ENCODE measurements at regions not wholly inside any gene's neighbourhood (a gene's known extent, or its start where the extent isn't known, plus 50 kb on each side); places are given as distances from the start of the nearest gene placed in this dataset.

- Histone ChIP-seq H3K9ac (ENCODE audit: low read length) (no peak overlapping the region), H3K27me3 (ENCODE audit: control insufficient read depth, insufficient read depth, low read length) (no peaks in the 10 kb centered on the region), H3K4me3 (ENCODE audit: low read depth, low read length) (no peak overlapping the region), H3K9me3 (ENCODE audit: control insufficient read depth, insufficient read depth, low read depth, low read length) (no peaks in the 10 kb centered on the region), H3K36me3 (ENCODE audit: control insufficient read depth, insufficient read depth, low read length) (no peaks in the 10 kb centered on the region), H3K27ac (ENCODE audit: low read depth, low read length) (no peak overlapping the region), H3K4me1 (ENCODE audit: control insufficient read depth, insufficient read depth, low read length) (no peaks in the 10 kb centered on the region)
Observed at GRCh38 chr2:145484448-145485097, 964.7 kb upstream of the ZEB2 start.

DNA sequence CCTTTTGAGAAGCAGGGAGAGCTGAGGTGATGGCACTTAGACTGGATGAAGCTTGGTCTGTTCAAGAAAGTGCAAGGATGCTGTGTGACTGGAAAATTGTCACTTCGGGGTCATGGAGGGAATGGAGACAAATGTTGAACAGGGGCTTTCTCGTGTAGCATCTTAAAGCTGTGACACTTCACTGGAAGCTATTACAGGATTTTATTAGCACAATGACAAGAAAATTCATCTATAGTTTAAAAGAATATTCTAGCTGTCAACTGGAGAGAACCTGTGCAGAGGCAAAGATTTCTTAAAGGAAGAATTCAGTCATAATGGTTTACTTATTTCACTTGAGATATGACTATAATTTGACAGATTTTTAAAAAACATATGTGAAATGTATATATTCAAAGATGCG is 963.9 kb upstream of the ZEB2 start:
- Histone ChIP-seq H3K4me3 (ENCODE audit: low read depth, low read length) (no peak overlapping the region), H3K4me1 (ENCODE audit: control insufficient read depth, insufficient read depth, low read length) (no peaks in the 10 kb centered on the region), H3K27me3 (ENCODE audit: control insufficient read depth, insufficient read depth, low read length) (no peaks in the 10 kb centered on the region), H3K9me3 (ENCODE audit: control insufficient read depth, insufficient read depth, low read depth, low read length) (no peaks in the 10 kb centered on the region), H3K9ac (ENCODE audit: low read length) (no peak overlapping the region), H3K36me3 (ENCODE audit: control insufficient read depth, insufficient read depth, low read length) (no peaks in the 10 kb centered on the region), H3K27ac (ENCODE audit: low read depth, low read length) (no peak overlapping the region)

DNA sequence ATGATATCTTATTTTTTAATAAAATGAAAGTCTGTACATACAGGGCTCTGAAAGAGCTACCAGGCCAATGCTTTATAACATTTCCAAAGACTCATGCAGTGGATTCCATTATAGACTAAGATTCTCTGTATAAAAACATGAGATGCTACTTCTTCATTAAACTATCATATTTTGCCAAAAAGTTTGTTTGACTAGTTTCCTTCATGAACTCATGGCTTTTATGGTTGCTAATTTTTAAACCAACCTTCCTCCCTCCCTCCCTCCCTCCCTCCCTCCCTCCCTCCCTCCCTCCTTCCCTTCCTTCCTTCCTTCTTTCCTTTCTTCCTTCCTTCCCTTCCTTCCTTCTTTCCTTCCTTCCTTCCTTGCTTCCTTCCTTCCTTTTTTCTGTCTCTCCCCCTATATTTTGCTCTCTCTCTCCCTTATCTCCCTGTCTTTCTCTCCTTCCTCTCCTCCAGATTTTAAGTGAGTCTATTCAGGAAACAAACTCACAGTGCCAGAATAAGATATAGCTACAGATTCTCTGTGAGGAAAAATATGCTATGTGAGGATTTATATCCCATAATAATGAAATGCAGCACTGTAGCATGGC is 961.5 kb upstream of the ZEB2 start:
- no peaks in the 10 kb centered on the region for H3K36me3 ChIP-seq (ENCODE audit: control insufficient read depth, insufficient read depth, low read length)
- no peaks in the 10 kb centered on the region for H3K9me3 ChIP-seq (ENCODE audit: control insufficient read depth, insufficient read depth, low read depth, low read length)
- H3K4me3 ChIP-seq (ENCODE audit: low read depth, low read length) = no peak overlapping the region
- H3K27me3 ChIP-seq (ENCODE audit: control insufficient read depth, insufficient read depth, low read length) = no peaks in the 10 kb centered on the region
- H3K27ac ChIP-seq (ENCODE audit: low read depth, low read length) = no peak overlapping the region
- H3K9ac ChIP-seq (ENCODE audit: low read length) = no peak overlapping the region
- no peaks in the 10 kb centered on the region for H3K4me1 ChIP-seq (ENCODE audit: control insufficient read depth, insufficient read depth, low read length)

DNA sequence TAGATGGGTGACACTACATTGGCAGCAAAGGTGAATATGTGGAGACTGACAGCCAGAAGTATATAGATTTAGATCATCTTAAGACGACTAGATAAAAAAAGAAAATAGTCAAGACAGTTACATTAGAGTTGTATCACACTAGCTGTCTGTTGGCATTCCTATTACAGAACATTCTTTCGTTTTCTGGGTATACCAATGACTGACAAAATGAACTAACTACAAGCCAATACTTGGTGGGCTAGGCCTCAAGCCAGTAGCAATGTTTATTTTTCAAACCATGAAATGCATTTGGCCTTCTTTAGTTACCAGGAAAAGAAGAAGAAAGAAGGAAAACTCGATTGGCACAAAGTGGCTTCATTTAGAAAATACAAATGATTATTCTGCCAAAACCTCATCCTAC is 944.9 kb upstream of the ZEB2 start:
- Histone ChIP-seq H3K9me3 (ENCODE audit: control insufficient read depth, insufficient read depth, low read depth, low read length) (no peaks in the 10 kb centered on the region), H3K27me3 (ENCODE audit: control insufficient read depth, insufficient read depth, low read length) (no peaks in the 10 kb centered on the region), H3K27ac (ENCODE audit: low read depth, low read length) (no peak overlapping the region), H3K4me3 (ENCODE audit: low read depth, low read length) (no peak overlapping the region), H3K36me3 (ENCODE audit: control insufficient read depth, insufficient read depth, low read length) (no peaks in the 10 kb centered on the region), H3K4me1 (ENCODE audit: control insufficient read depth, insufficient read depth, low read length) (no peaks in the 10 kb centered on the region), H3K9ac (ENCODE audit: low read length) (no peak overlapping the region)

DNA sequence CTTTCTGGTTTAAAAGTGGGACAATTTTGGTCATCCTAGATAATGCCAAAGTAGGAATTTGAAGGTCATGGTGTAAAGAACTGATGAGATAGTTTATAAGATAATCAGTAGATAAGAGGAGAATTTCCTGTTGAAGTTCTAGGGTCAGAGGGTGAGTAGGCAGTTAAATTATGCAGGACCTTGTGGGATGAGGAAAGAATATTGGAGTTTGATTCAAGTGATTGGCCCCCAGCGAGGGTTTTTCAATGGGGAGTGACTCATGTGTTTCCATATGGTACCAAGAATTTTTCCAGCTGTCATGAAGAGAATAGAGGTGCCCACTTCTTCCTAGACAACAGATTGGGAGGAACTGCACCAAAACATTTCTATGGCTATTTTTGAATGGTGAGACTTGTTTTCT is 940.2 kb upstream of the ZEB2 start:
- H3K9me3 ChIP-seq (ENCODE audit: control insufficient read depth, insufficient read depth, low read depth, low read length) = no peaks in the 10 kb centered on the region
- H3K4me1 ChIP-seq (ENCODE audit: control insufficient read depth, insufficient read depth, low read length) = no peaks in the 10 kb centered on the region
- H3K27me3 ChIP-seq (ENCODE audit: control insufficient read depth, insufficient read depth, low read length) = no peaks in the 10 kb centered on the region
- H3K4me3 ChIP-seq (ENCODE audit: low read depth, low read length) = no peak overlapping the region
- no peak overlapping the region for H3K9ac ChIP-seq (ENCODE audit: low read length)
- H3K27ac ChIP-seq (ENCODE audit: low read depth, low read length) = no peak overlapping the region
- no peaks in the 10 kb centered on the region for H3K36me3 ChIP-seq (ENCODE audit: control insufficient read depth, insufficient read depth, low read length)

GRCh38 chr2:145431181-145431951 is 911.4 kb upstream of the ZEB2 start:
- Histone ChIP-seq H3K27ac (ENCODE audit: low read depth, low read length) (no peak overlapping the region), H3K36me3 (ENCODE audit: control insufficient read depth, insufficient read depth, low read length) (no peaks in the 10 kb centered on the region), H3K9me3 (ENCODE audit: control insufficient read depth, insufficient read depth, low read depth, low read length) (no peaks in the 10 kb centered on the region), H3K9ac (ENCODE audit: low read length) (no peak overlapping the region), H3K4me1 (ENCODE audit: control insufficient read depth, insufficient read depth, low read length) (peaks cover 5% of the 10 kb centered on the region), H3K27me3 (ENCODE audit: control insufficient read depth, insufficient read depth, low read length) (no peaks in the 10 kb centered on the region), H3K4me3 (ENCODE audit: low read depth, low read length) (no peak overlapping the region)

- Histone ChIP-seq H3K4me3 (ENCODE audit: low read depth, low read length) (no peak overlapping the region), H3K4me1 (ENCODE audit: control insufficient read depth, insufficient read depth, low read length) (no peaks in the 10 kb centered on the region), H3K27me3 (ENCODE audit: control insufficient read depth, insufficient read depth, low read length) (no peaks in the 10 kb centered on the region), H3K9me3 (ENCODE audit: control insufficient read depth, insufficient read depth, low read depth, low read length) (0 out of 2 replicates have a peak, but pooled peaks cover 6% of the 10 kb centered on the region), H3K27ac (ENCODE audit: low read depth, low read length) (no peak overlapping the region), H3K9ac (ENCODE audit: low read length) (no peak overlapping the region), H3K36me3 (ENCODE audit: control insufficient read depth, insufficient read depth, low read length) (no peaks in the 10 kb centered on the region)
Observed at GRCh38 chr2:145423809-145424208, 903.9 kb upstream of the ZEB2 start.

DNA sequence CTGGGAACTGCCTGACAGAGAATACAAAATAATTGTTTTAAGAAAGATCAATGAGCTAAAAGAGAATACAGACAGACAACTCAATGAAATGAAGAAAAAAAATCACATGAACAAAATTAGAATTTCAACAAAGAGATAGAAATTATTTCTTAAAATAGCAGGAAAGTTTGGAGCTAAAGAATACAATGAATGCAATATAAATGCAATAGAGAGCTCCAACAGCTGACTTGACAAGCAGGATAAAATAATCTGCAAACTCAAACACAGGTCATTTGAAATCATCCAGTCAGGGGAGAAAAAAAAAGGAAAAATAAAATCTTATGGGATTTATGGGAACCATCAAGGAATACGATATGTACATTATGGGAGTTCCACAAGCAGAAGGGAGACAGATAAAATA is 902.7 kb upstream of the ZEB2 start:
- H3K4me3 ChIP-seq (ENCODE audit: low read depth, low read length) = no peak overlapping the region
- H3K9ac ChIP-seq (ENCODE audit: low read length) = no peak overlapping the region
- no peaks in the 10 kb centered on the region for H3K27me3 ChIP-seq (ENCODE audit: control insufficient read depth, insufficient read depth, low read length)
- H3K4me1 ChIP-seq (ENCODE audit: control insufficient read depth, insufficient read depth, low read length) = no peaks in the 10 kb centered on the region
- H3K36me3 ChIP-seq (ENCODE audit: control insufficient read depth, insufficient read depth, low read length) = no peaks in the 10 kb centered on the region
- 0 out of 2 replicates have a peak, but pooled peaks cover 6% of the 10 kb centered on the region for H3K9me3 ChIP-seq (ENCODE audit: control insufficient read depth, insufficient read depth, low read depth, low read length)
- no peak overlapping the region for H3K27ac ChIP-seq (ENCODE audit: low read depth, low read length)

DNA sequence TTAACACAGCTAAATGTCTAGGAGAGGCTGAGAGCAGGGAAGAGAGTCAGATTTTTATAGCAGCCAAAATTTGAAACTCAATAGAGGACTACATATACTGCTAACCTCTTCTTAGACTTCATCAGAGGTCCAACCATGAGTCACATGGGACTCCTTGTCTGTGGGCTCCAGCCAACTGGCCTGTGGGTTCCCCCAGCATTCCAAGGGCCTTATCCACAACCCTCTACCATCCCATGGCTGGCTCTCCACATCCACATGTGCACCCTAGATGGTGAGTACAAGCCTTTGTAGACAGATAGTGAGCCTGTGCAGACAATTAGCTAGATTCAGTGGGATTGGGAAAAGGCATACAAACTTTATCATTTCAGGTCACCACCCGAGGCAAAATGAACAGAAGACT is 901.9 kb upstream of the ZEB2 start:
- Histone ChIP-seq H3K9me3 (ENCODE audit: control insufficient read depth, insufficient read depth, low read depth, low read length) (0 out of 2 replicates have a peak, but pooled peaks cover 6% of the 10 kb centered on the region), H3K36me3 (ENCODE audit: control insufficient read depth, insufficient read depth, low read length) (no peaks in the 10 kb centered on the region), H3K27ac (ENCODE audit: low read depth, low read length) (no peak overlapping the region), H3K4me3 (ENCODE audit: low read depth, low read length) (no peak overlapping the region), H3K9ac (ENCODE audit: low read length) (no peak overlapping the region), H3K4me1 (ENCODE audit: control insufficient read depth, insufficient read depth, low read length) (no peaks in the 10 kb centered on the region), H3K27me3 (ENCODE audit: control insufficient read depth, insufficient read depth, low read length) (no peaks in the 10 kb centered on the region)

DNA sequence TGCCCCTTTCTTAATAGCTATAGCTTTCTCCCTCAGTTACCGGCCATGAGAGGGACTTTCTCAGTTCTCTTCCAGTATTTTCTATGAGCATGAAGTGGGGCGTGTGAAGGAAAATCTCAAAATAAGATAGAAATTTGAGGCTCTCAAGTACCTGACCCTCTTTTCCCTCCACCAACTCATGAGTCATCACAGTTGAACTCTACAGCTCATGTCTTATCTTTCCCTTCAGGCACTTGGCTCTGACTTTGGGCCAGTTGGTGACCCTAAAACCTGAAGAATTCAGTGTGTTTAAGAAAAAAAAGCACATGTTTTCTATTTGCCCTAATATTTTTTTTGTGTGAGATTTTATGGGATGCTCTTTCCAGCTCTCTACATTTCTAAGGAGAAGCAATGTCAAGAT is 896.7 kb upstream of the ZEB2 start:
- no peak overlapping the region for H3K4me3 ChIP-seq (ENCODE audit: low read depth, low read length)
- H3K9me3 ChIP-seq (ENCODE audit: control insufficient read depth, insufficient read depth, low read depth, low read length) = 0 out of 2 replicates have a peak, but pooled peaks cover under 1% of the 10 kb centered on the region
- no peak overlapping the region for H3K27ac ChIP-seq (ENCODE audit: low read depth, low read length)
- no peaks in the 10 kb centered on the region for H3K27me3 ChIP-seq (ENCODE audit: control insufficient read depth, insufficient read depth, low read length)
- no peaks in the 10 kb centered on the region for H3K36me3 ChIP-seq (ENCODE audit: control insufficient read depth, insufficient read depth, low read length)
- H3K4me1 ChIP-seq (ENCODE audit: control insufficient read depth, insufficient read depth, low read length) = no peaks in the 10 kb centered on the region
- no peak overlapping the region for H3K9ac ChIP-seq (ENCODE audit: low read length)

GRCh38 chr2:145415151-145415550 is 895.2 kb upstream of the ZEB2 start:
- H3K36me3 ChIP-seq (ENCODE audit: control insufficient read depth, insufficient read depth, low read length) = no peaks in the 10 kb centered on the region
- no peaks in the 10 kb centered on the region for H3K27me3 ChIP-seq (ENCODE audit: control insufficient read depth, insufficient read depth, low read length)
- H3K9ac ChIP-seq (ENCODE audit: low read length) = no peak overlapping the region
- H3K4me3 ChIP-seq (ENCODE audit: low read depth, low read length) = no peak overlapping the region
- H3K27ac ChIP-seq (ENCODE audit: low read depth, low read length) = no peak overlapping the region
- no peaks in the 10 kb centered on the region for H3K9me3 ChIP-seq (ENCODE audit: control insufficient read depth, insufficient read depth, low read depth, low read length)
- H3K4me1 ChIP-seq (ENCODE audit: control insufficient read depth, insufficient read depth, low read length) = no peaks in the 10 kb centered on the region

Data from HUES6 (cell line).